HFFc6 (cell line): ENCODE measurements at regions not wholly inside any gene's neighbourhood (a gene's known extent, or its start where the extent isn't known, plus 50 kb on each side); places are given as distances from the start of the nearest gene placed in this dataset.

Experiments
- DNase-seq: peaks from one replicate; pipeline ENCODE4 v3.0.0-alpha.2; 2018
- H3K27ac Mint-ChIP-seq: 2 replicates; pipeline ENCODE4 v1.8.0; 2020; ENCODE audit warnings: mild to moderate bottlenecking, mixed read lengths
- H3K27me3 Mint-ChIP-seq: 2 replicates; pipeline ENCODE4 v1.8.0; 2021; ENCODE audit warnings: mild to moderate bottlenecking, moderate library complexity, mixed read lengths; ENCODE audit not compliant: insufficient read depth
- H3K36me3 Mint-ChIP-seq: 2 replicates; pipeline ENCODE4 v1.8.0; 2021; ENCODE audit warnings: low read depth, mixed read lengths
- H3K4me1 Mint-ChIP-seq: 2 replicates; pipeline ENCODE4 v1.8.0; 2020; ENCODE audit warnings: low read depth, mixed read lengths
- H3K4me3 Mint-ChIP-seq: 2 replicates; pipeline ENCODE4 v1.8.0; 2020; ENCODE audit warnings: mild to moderate bottlenecking, moderate library complexity, mixed read lengths
- H3K9me3 Mint-ChIP-seq: 2 replicates; pipeline ENCODE4 v1.8.0; 2020; ENCODE audit warnings: mild to moderate bottlenecking, mixed read lengths
- CTCF ChIP-seq: fragments of 200-600 bp; sonication (generic); IDR thresholded peaks from 2 replicates; pipeline ENCODE4 v1.5.0; 2021; ENCODE audit warnings: antibody characterized with exemption, mild to moderate bottlenecking

GRCh38 chr5:54829676-54830535, 155.5 kb downstream of the ESM1 start:
- peaks cover 62% of the 10 kb centered on the region for H3K4me1 Mint-ChIP-seq
- H3K27ac Mint-ChIP-seq, result no peak overlapping the region
- no peaks in the 10 kb centered on the region; the same call in 1 of the 2 replicates for H3K27me3 Mint-ChIP-seq
- TF ChIP-seq CTCF, result no peak
- H3K9me3 Mint-ChIP-seq, result no peaks in the 10 kb centered on the region
- H3K36me3 Mint-ChIP-seq, result peaks cover 5% of the 10 kb centered on the region; the same call in 1 of the 2 replicates
- H3K4me3 Mint-ChIP-seq, result no peak overlapping the region
- DNase-seq, result no peak

DNA sequence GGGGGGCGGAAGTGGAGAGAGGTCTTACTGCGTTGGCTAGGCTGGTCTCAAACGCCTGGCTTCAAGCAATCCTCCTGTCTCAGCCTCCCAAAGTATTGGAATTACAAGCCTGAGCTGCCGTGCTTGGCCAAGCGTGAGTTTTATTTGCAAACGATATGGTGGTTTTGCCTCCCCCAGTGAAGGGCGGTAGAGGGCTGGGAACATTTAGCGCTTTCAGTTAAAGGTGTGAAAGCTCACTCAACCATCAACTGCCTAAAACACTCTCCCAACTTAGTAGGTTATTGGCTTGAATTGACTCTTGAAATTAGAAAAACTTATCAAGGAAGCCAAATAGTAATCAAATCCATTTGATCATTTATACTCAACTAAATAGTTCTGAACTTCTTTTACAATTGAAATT, 156.3 kb downstream of the ESM1 start:
- DNase-seq, result no peak

GRCh38 chr5:54828151-54828550, 157.2 kb downstream of the ESM1 start:
- Mint-ChIP-seq H3K4me1 (peaks cover 62% of the 10 kb centered on the region), H3K4me3 (no peak overlapping the region), H3K36me3 (peaks cover 5% of the 10 kb centered on the region; the same call in 1 of the 2 replicates), H3K9me3 (no peaks in the 10 kb centered on the region), H3K27ac (no peak overlapping the region), H3K27me3 (no peaks in the 10 kb centered on the region; the same call in 1 of the 2 replicates)
- no peak for DNase-seq
- no peak for TF ChIP-seq CTCF

More for the DNA sequence above, 156.3 kb downstream of the ESM1 start:
- Mint-ChIP-seq H3K4me3 (no peak overlapping the region), H3K27ac (no peak overlapping the region), H3K27me3 (no peaks in the 10 kb centered on the region; the same call in 1 of the 2 replicates), H3K9me3 (no peaks in the 10 kb centered on the region), H3K4me1 (peaks cover 62% of the 10 kb centered on the region), H3K36me3 (peaks cover 5% of the 10 kb centered on the region; the same call in 1 of the 2 replicates)
- TF ChIP-seq CTCF, result no peak

DNA sequence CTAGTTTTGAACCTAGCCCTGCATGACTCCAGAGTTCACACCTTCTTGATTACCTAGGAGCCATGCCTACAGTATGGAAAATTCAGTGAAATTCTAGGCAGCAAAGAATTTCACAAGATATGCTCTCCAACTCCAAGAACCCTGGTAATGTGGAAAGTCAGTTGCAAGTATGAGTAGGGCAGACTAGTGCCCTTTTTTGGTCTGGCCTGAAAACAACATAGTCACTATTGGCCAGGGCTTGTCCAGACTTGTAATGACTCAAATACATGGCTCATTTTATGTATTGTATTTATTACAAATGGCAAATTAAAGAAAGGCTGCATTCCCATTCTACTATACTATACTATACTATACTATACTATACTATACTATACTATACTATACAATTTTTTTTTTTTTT, 160.4 kb downstream of the ESM1 start:
- H3K27ac Mint-ChIP-seq, result no peak overlapping the region
- H3K4me1 Mint-ChIP-seq, result peaks cover 68% of the 10 kb centered on the region
- no peak overlapping the region for H3K4me3 Mint-ChIP-seq
- no peaks in the 10 kb centered on the region; the same call in 1 of the 2 replicates for H3K27me3 Mint-ChIP-seq
- H3K9me3 Mint-ChIP-seq, result no peaks in the 10 kb centered on the region
- TF ChIP-seq CTCF, result no peak
- DNase-seq, result peak; percentile 59
- H3K36me3 Mint-ChIP-seq, result peaks cover 5% of the 10 kb centered on the region; the same call in 1 of the 2 replicates

GRCh38 chr5:54823006-54823405, 162.4 kb downstream of the ESM1 start:
- no peaks in the 10 kb centered on the region for H3K9me3 Mint-ChIP-seq
- no peak overlapping the region for H3K27ac Mint-ChIP-seq
- H3K4me1 Mint-ChIP-seq, result peaks cover 69% of the 10 kb centered on the region
- no peak for TF ChIP-seq CTCF
- DNase-seq, result no peak
- H3K4me3 Mint-ChIP-seq, result no peak overlapping the region
- H3K27me3 Mint-ChIP-seq, result no peaks in the 10 kb centered on the region; the same call in 1 of the 2 replicates
- H3K36me3 Mint-ChIP-seq, result peaks cover 5% of the 10 kb centered on the region; the same call in 1 of the 2 replicates
